ENCODE measurements at regions not wholly inside any gene's neighbourhood (a gene's known extent, or its start where the extent isn't known, plus 50 kb on each side); places are given as distances from the start of the nearest gene placed in this dataset.

- TF ChIP-seq CUX1 (IDR thresholded peaks at IDR 0.05; ENCODE audit: insufficient replicate concordance, low read depth, low read length) = no peak
- no peak for TF ChIP-seq NFYA (IDR thresholded peaks at IDR 0.05; ENCODE audit: borderline replicate concordance, low read depth, low read length)
- no peak for TF ChIP-seq SIN3A (IDR thresholded peaks at IDR 0.05; ENCODE audit: low read depth, low read length)
- TF ChIP-seq ZNF592 (IDR thresholded peaks at IDR 0.05) = no peak
- no peak for TF ChIP-seq SMARCA5 (IDR thresholded peaks at IDR 0.05)
- TF ChIP-seq LARP7 (IDR thresholded peaks at IDR 0.05) = no peak
- no peak for TF ChIP-seq SREBF2 (IDR thresholded peaks at IDR 0.05; ENCODE audit: low read length)
- TF ChIP-seq ZBTB11 (CRISPR knock-in tag; IDR thresholded peaks at IDR 0.05) = no peak
- TF ChIP-seq SIX5 (IDR thresholded peaks at IDR 0.05; ENCODE audit: low read depth, low read length, severe bottlenecking) = no peak
- TF ChIP-seq RCOR1 (conservative IDR thresholded peaks at IDR 0.05; ENCODE audit: low read depth, low read length) = no peak
These were observed 108.3 kb downstream of the PCSK1 start (continued) for GRCh38 chr5:96324708-96325107.
